ENCODE measurements at regions not wholly inside any gene's neighbourhood (a gene's known extent, or its start where the extent isn't known, plus 50 kb on each side); places are given as distances from the start of the nearest gene placed in this dataset.

DNA sequence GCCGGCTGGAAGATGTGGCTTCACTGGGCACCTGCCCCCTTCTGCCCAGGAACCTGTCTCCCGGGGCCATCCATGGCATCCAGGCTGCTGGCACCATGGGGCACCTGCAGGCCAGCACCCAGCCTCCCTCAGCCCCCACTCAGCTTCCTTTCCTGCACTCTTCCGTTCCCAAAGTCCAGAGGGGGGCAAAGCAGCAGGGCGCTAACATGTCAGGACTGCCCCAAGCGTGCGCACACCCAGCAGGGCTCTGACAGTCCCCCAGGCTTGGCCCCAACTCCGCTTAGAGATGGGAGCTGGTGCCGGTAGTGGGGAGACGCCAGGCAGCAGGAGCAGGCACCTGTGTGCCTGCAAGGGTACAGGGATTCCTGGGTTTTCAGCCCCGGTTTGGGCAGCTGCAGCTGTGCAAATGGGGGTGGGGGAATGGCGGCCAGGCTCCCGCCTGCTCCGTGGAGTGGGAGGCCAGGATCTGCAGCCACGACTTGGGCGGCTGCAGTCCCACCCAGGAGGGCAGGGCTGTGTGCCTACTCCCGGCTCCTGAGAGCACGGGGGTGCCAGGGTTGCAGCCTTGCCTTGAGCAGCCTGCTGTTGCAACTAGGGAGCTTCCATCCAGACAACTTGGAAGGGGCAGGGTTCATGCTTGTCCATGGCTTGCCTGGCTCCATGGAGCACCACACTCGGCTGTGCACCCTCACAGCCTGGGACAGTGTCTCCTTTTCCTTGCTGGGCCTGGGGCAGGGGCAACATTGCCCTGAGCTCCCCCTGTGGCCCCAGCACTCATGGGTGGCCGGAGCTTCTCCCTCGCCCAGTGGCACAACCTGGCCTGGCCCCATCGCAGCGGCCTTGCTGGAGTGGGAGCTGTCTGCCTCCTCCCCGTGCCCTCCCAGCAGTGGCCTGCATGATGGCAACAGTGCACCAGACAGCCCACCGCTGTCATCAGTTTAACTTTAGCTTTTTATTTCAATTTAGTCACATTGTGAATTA, 561.1 kb downstream of the MTRR start:
- H3K4me3 ChIP-seq (replicated peaks; ENCODE audit: low read depth, low read length) = no peak overlapping the region
- no peak for DNase-seq (ENCODE audit: low read depth)
- TF ChIP-seq, protein P1, sequence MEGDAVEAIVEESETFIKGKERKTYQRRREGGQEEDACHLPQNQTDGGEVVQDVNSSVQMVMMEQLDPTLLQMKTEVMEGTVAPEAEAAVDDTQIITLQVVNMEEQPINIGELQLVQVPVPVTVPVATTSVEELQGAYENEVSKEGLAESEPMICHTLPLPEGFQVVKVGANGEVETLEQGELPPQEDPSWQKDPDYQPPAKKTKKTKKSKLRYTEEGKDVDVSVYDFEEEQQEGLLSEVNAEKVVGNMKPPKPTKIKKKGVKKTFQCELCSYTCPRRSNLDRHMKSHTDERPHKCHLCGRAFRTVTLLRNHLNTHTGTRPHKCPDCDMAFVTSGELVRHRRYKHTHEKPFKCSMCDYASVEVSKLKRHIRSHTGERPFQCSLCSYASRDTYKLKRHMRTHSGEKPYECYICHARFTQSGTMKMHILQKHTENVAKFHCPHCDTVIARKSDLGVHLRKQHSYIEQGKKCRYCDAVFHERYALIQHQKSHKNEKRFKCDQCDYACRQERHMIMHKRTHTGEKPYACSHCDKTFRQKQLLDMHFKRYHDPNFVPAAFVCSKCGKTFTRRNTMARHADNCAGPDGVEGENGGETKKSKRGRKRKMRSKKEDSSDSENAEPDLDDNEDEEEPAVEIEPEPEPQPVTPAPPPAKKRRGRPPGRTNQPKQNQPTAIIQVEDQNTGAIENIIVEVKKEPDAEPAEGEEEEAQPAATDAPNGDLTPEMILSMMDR (IDR thresholded peaks at IDR 0.05; ENCODE audit: low read length, missing control alignments) = no peak

DNA sequence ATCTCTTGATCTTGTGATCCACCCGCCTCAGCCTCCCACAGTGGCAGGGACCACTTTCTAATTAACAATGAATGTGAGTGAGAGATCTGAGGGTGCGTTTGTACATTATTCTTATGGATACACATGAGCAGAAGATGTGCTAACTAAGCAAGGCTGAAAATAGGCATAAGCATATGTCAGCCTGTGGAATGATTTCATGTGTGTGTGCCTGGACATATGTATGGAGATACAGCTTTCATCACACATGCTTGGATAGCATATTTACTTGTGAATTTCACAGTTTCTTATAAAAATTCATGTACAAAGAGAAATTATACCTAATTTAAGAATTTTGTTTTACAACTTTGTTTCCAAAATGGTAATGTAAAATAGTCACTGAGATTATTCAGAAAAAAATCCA, 565.6 kb downstream of the MTRR start:
- DNase-seq (ENCODE audit: low read depth) = no peak
- TF ChIP-seq, protein P1 (IDR thresholded peaks at IDR 0.05; ENCODE audit: low read length, missing control alignments) = no peak
- H3K4me3 ChIP-seq (replicated peaks; ENCODE audit: low read depth, low read length) = no peak overlapping the region

DNA sequence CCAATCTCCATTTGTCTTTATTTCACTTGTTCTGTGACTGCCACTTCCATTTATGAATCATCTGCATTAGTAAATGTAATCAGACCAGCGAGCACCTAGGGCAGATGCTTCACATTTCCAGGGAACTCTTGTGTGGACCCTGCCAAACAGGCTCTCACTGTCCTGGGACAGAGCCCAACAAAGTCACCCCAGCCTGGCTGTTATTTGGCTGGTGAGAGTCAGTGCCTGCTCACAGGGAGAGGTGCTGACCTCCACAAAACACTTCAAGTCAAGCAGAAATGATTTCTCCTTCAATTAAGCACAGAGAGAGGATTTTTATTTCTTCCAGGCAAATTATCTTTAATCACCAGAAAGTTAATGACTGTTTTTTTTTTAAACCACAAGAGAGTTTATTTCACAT, 568.0 kb downstream of the MTRR start:
- TF ChIP-seq, protein P1 (IDR thresholded peaks at IDR 0.05; ENCODE audit: low read length, missing control alignments) = no peak
- no peak overlapping the region for H3K4me3 ChIP-seq (replicated peaks; ENCODE audit: low read depth, low read length)
- no peak for DNase-seq (ENCODE audit: low read depth)

DNA sequence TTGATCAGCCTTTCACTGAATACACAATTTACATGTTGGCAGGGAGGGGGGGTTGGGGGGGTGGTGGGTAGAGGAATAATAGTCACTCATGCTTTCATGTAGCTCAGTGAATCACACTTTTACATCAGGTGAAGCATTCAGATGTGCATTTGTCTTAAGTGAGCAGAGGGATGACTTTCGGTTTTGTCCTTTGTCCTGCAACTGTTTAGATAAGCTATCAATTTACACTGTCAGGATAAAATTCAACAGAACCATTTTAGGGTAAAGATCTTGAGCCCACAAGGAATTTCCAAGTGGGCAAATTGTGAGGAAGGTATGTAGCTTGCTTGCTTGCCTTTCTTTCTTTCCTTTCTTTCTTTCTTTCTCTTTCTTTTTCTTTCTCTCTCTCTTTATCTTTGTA, 576.2 kb downstream of the MTRR start:
- TF ChIP-seq, protein P1 (IDR thresholded peaks at IDR 0.05; ENCODE audit: low read length, missing control alignments) = no peak
- DNase-seq (ENCODE audit: low read depth) = no peak

DNA sequence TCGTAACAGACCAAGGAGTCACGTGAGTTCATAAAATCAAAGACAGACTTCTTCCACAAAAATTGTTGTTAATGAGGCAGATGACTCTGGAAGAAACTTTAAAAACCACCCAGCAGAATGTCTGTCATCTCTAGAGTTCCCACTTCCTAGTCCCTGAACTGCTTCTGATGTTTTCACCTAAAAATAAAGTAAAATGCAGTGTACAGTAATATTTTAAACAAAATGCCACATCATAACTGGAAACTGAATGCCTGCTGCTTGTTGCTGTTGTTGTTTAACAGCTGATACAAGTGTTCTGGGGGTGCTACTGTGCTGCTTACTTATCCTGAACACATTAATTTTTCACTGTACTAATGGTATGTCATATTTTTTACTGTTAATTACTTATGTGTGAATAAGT, 577.2 kb downstream of the MTRR start:
- DNase-seq (ENCODE audit: low read depth) = no peak
- H3K4me3 ChIP-seq (replicated peaks; ENCODE audit: low read depth, low read length) = no peak overlapping the region
- TF ChIP-seq, protein P1 (IDR thresholded peaks at IDR 0.05; ENCODE audit: low read length, missing control alignments) = no peak

More for the DNA sequence above, 576.2 kb downstream of the MTRR start:
- no peak overlapping the region for H3K4me3 ChIP-seq (replicated peaks; ENCODE audit: low read depth, low read length)

- TF ChIP-seq, protein P1 (IDR thresholded peaks at IDR 0.05; ENCODE audit: low read length, missing control alignments) = no peak
- H3K4me3 ChIP-seq (replicated peaks; ENCODE audit: low read depth, low read length) = peak overlapping the region; percentile 18
- DNase-seq (ENCODE audit: low read depth) = no peak
These were observed 587.9 kb downstream of the MTRR start for GRCh38 chr5:8456846-8457186.

All from fibroblast of pulmonary artery (primary cell).